Smooth muscle cell (in vitro differentiated cells): ENCODE measurements at regions not wholly inside any gene's neighbourhood (a gene's known extent, or its start where the extent isn't known, plus 50 kb on each side); places are given as distances from the start of the nearest gene placed in this dataset.
A peak's percentile ranks its signal among the peaks of the same experiment; 100 is the strongest.

ENCODE experiments used
- DNase-seq: peaks from one replicate; lab custom pipeline; 2025; ENCODE audit not compliant: unreplicated experiment; lab: John Stamatoyannopoulos, UW
- H2AFZ ChIP-seq: fragments of 200-600 bp; sonication (generic); 2 replicates; pipeline ENCODE4 v1.6.0; 2016; ENCODE audit warnings: antibody characterized with exemption, low read depth, mild to moderate bottlenecking
- H3F3A ChIP-seq: fragments of 200-600 bp; sonication (generic); 2 replicates; pipeline ENCODE4 v1.6.0; 2017; ENCODE audit warnings: antibody characterized with exemption, low read depth
- H3K27ac ChIP-seq: fragments of 200-600 bp; sonication (generic); 2 replicates; pipeline ENCODE4 v1.5.1; 2016; ENCODE audit warnings: low read depth, mild to moderate bottlenecking
- H3K27me3 ChIP-seq: fragments of 200-600 bp; sonication (generic); 2 replicates; pipeline ENCODE4 v1.6.1; 2016; ENCODE audit warnings: low read depth, mild to moderate bottlenecking
- H3K36me3 ChIP-seq: fragments of 200-600 bp; sonication (generic); 2 replicates; pipeline ENCODE4 v1.5.1; 2016; ENCODE audit warnings: low read depth
- H3K4me1 ChIP-seq: fragments of 200-600 bp; sonication (generic); 2 replicates; pipeline ENCODE4 v1.5.1; 2016; ENCODE audit warnings: low read depth
- H3K4me2 ChIP-seq: fragments of 200-600 bp; sonication (generic); 2 replicates; pipeline ENCODE4 v1.6.0; 2016; ENCODE audit warnings: mild to moderate bottlenecking
- H3K4me3 ChIP-seq: fragments of 200-600 bp; sonication (generic); 2 replicates; pipeline ENCODE4 v1.5.1; 2016; ENCODE audit warnings: mild to moderate bottlenecking
- H3K79me2 ChIP-seq: fragments of 200-600 bp; sonication (generic); 2 replicates; pipeline ENCODE4 v1.6.0; 2016; ENCODE audit warnings: low read depth, mild to moderate bottlenecking
- H3K9ac ChIP-seq: fragments of 200-600 bp; sonication (generic); 2 replicates; pipeline ENCODE4 v1.6.0; 2016; ENCODE audit warnings: low read depth
- H3K9me3 ChIP-seq: fragments of 200-600 bp; sonication (generic); replicated peaks from 2 replicates; pipeline ENCODE4 v1.5.1; 2016; ENCODE audit warnings: low read depth
- H4K20me1 ChIP-seq: fragments of 200-600 bp; sonication (generic); 2 replicates; pipeline ENCODE4 v1.6.0; 2016; ENCODE audit warnings: low read depth
- CTCF ChIP-seq: fragments of 200-600 bp; sonication (generic); IDR thresholded peaks from 2 replicates; pipeline ENCODE4 v1.5.1; 2017; ENCODE audit warnings: borderline replicate concordance, mild to moderate bottlenecking, antibody characterized with exemption; ENCODE audit not compliant: insufficient read depth, poor library complexity, severe bottlenecking
- WGBS: methylation state at CpG from one replicate; pipeline ENCODE4 v1.1.7; 2016; ENCODE audit warnings: low lambda C conversion rate; 5-methylcytosine and 5-hydroxymethylcytosine counted together

GRCh38 chr9:115777610-115778009, 376.0 kb upstream of the PAPPA start:
- no peak for DNase-seq
- Histone ChIP-seq H3K4me2 (no peak overlapping the region), H2AFZ (no peak overlapping the region), H3K36me3 (no peaks in the 10 kb centered on the region), H3K79me2 (no peaks in the 10 kb centered on the region), H3K4me3 (no peak overlapping the region), H3K4me1 (no peaks in the 10 kb centered on the region), H3K27me3 (no peaks in the 10 kb centered on the region), H3F3A (no peaks in the 10 kb centered on the region), H4K20me1 (no peaks in the 10 kb centered on the region), H3K27ac (no peak overlapping the region), H3K9me3 (no peaks in the 10 kb centered on the region), H3K9ac (no peak overlapping the region)
- no peak for TF ChIP-seq CTCF
- WGBS: 93% methylated on average over 2 of the region's 2 CpGs

GRCh38 chr9:115781070-115781736, 372.4 kb upstream of the PAPPA start:
- Histone ChIP-seq H4K20me1 (no peaks in the 10 kb centered on the region), H3K9ac (no peak overlapping the region), H3K4me1 (no peaks in the 10 kb centered on the region), H3K4me3 (no peak overlapping the region), H3K36me3 (no peaks in the 10 kb centered on the region), H2AFZ (no peak overlapping the region), H3F3A (no peaks in the 10 kb centered on the region), H3K9me3 (no peaks in the 10 kb centered on the region), H3K79me2 (no peaks in the 10 kb centered on the region), H3K27me3 (no peaks in the 10 kb centered on the region), H3K27ac (no peak overlapping the region), H3K4me2 (no peak overlapping the region)
- WGBS: 83% methylated on average over 4 of the region's 4 CpGs
- TF ChIP-seq CTCF: no peak
- DNase-seq: no peak

GRCh38 chr9:115786321-115786720, 367.3 kb upstream of the PAPPA start:
- no peaks in the 10 kb centered on the region for H4K20me1 ChIP-seq
- H3K4me3 ChIP-seq: no peak overlapping the region
- H3F3A ChIP-seq: no peaks in the 10 kb centered on the region
- no peak overlapping the region for H3K27ac ChIP-seq
- no peak for DNase-seq
- H3K27me3 ChIP-seq: no peaks in the 10 kb centered on the region
- WGBS: 68% methylated on average over 2 of the region's 2 CpGs
- H3K79me2 ChIP-seq: no peaks in the 10 kb centered on the region
- H3K9me3 ChIP-seq: no peaks in the 10 kb centered on the region
- H3K9ac ChIP-seq: no peak overlapping the region
- no peak for TF ChIP-seq CTCF
- no peaks in the 10 kb centered on the region for H3K36me3 ChIP-seq
- H2AFZ ChIP-seq: peak overlapping the region; percentile 1
- H3K4me1 ChIP-seq: no peaks in the 10 kb centered on the region
- H3K4me2 ChIP-seq: no peak overlapping the region

GRCh38 chr9:115790520-115790919, 363.1 kb upstream of the PAPPA start:
- Histone ChIP-seq H3K4me3 (no peak overlapping the region), H3K27ac (no peak overlapping the region), H3K27me3 (no peaks in the 10 kb centered on the region), H3K36me3 (no peaks in the 10 kb centered on the region), H2AFZ (no peak overlapping the region), H3K79me2 (no peaks in the 10 kb centered on the region), H3K4me2 (no peak overlapping the region), H3K9me3 (no peaks in the 10 kb centered on the region), H3K4me1 (no peaks in the 10 kb centered on the region), H3K9ac (no peak overlapping the region), H4K20me1 (no peaks in the 10 kb centered on the region), H3F3A (no peaks in the 10 kb centered on the region)
- no peak for TF ChIP-seq CTCF
- no peak for DNase-seq
- WGBS: 91% methylated on average over 6 of the region's 6 CpGs
